Activated T-cell treated with anti-CD3 and anti-CD28 coated beads, Interleukin-2, amount 50 U/mL, for 24 hours (primary cell): ENCODE measurements at regions not wholly inside any gene's neighbourhood (a gene's known extent, or its start where the extent isn't known, plus 50 kb on each side); places are given as distances from the start of the nearest gene placed in this dataset.
"Not testable (repeated sequence)": the region's sequence is repeated elsewhere in the genome, so short reads cannot be mapped to it uniquely, and the experiment has no call there.

Source experiments
- DNase-seq: peaks from one replicate; pipeline ENCODE4 v3.0.0-alpha.2; 2020
- H3K27ac Mint-ChIP-seq: 2 replicates; pipeline ENCODE4 v1.8.0; 2020; ENCODE audit warnings: mild to moderate bottlenecking, mixed read lengths
- H3K27me3 Mint-ChIP-seq: 2 replicates; pipeline ENCODE4 v1.8.0; 2020; ENCODE audit warnings: mixed read lengths
- H3K36me3 Mint-ChIP-seq: 2 replicates; pipeline ENCODE4 v1.8.0; 2020; ENCODE audit warnings: low read depth, mixed read lengths
- H3K4me1 Mint-ChIP-seq: 2 replicates; pipeline ENCODE4 v1.8.0; 2020; ENCODE audit warnings: low read depth, mixed read lengths
- H3K4me3 Mint-ChIP-seq: 2 replicates; pipeline ENCODE4 v1.8.0; 2020; ENCODE audit warnings: mild to moderate bottlenecking, moderate library complexity, mixed read lengths
- H3K9me3 Mint-ChIP-seq: 2 replicates; pipeline ENCODE4 v1.8.0; 2020; ENCODE audit warnings: mixed read lengths

DNA sequence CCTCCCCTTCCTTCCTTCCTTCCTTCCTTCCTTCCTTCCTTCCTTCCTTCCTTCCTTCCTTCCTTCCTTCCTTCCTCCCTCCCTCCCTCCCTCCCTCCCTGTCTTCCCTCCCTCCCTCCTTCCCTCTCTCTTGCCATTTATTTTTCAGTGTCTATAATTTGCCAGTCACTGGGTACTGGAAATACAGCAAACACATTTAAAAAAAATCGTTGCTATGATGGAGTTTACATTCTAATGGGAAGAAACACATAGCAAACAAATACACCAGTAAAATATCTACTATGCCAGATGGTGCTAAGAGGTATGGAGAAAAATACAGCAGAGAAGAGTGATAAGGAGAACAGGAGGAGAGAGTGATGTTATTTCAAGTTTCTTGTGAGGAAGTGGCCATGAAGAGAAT lies 309.5 kb downstream of the CTH start:
- H3K27me3 Mint-ChIP-seq: no peaks in the 10 kb centered on the region
- no peak overlapping the region for H3K4me3 Mint-ChIP-seq
- H3K27ac Mint-ChIP-seq: no peak overlapping the region
- peaks cover 19% of the 10 kb centered on the region for H3K9me3 Mint-ChIP-seq
- no peaks in the 10 kb centered on the region for H3K4me1 Mint-ChIP-seq
- no peak for DNase-seq
- no peaks in the 10 kb centered on the region for H3K36me3 Mint-ChIP-seq

GRCh38 chr1:70727886-70728489 lies 316.9 kb downstream of the CTH start:
- no peaks in the 10 kb centered on the region for H3K4me1 Mint-ChIP-seq
- no peak overlapping the region for H3K4me3 Mint-ChIP-seq
- H3K9me3 Mint-ChIP-seq: peaks cover 29% of the 10 kb centered on the region
- DNase-seq: no peak
- H3K27me3 Mint-ChIP-seq: no peaks in the 10 kb centered on the region
- no peak overlapping the region for H3K27ac Mint-ChIP-seq
- no peaks in the 10 kb centered on the region for H3K36me3 Mint-ChIP-seq

DNA sequence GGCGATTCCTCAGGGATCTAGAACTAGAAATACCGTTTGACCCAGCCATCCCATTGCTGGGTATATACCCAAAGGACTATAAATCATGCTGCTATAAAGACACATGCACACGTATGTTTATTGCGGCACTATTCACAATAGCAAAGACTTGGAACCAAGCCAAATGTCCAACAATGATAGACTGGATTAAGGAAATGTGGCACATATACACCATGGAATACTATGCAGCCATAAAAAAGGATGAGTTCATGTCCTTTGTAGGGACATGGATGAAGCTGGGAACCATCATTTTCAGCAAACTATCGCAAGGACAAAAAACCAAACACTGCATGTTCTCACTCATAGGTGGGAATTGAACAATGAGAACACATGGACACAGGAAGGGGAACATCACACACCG lies 311.1 kb downstream of the PTGER3 start:
- not testable (repeated sequence) for H3K4me1 Mint-ChIP-seq, H3K36me3 Mint-ChIP-seq, H3K27me3 Mint-ChIP-seq

GRCh38 chr1:70737125-70737524 lies 310.5 kb downstream of the PTGER3 start:
- Mint-ChIP-seq H3K9me3 (peaks cover 2% of the 10 kb centered on the region), H3K27me3 (no peaks in the 10 kb centered on the region), H3K4me1 (no peaks in the 10 kb centered on the region), H3K36me3 (no peaks in the 10 kb centered on the region), H3K27ac (no peak overlapping the region), H3K4me3 (no peak overlapping the region)
- DNase-seq: no peak

More for the DNA sequence above, 311.1 kb downstream of the PTGER3 start:
- H3K4me3 Mint-ChIP-seq, H3K9me3 Mint-ChIP-seq, DNase-seq, H3K27ac Mint-ChIP-seq: not testable (repeated sequence)

DNA sequence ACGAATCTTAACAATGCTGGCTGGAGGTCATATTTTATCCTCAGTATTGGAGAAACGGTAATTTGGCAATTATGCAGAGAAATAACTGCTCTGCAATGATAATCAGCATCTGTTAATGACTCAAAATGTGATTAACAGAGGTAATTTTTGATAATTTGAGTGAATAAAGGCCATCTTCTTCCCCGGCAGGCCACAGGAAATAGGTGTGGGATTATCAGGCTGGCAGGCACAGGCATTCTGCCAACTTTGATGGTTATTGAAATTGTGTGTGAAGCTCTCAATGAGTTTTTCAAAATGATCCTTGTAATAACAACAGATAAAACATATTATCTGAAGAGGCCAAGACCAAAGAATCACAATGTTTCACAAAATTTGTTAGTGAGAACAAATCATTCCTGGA lies 309.0 kb downstream of the PTGER3 start:
- no peak for DNase-seq
- no peaks in the 10 kb centered on the region for H3K36me3 Mint-ChIP-seq
- no peak overlapping the region for H3K4me3 Mint-ChIP-seq
- no peak overlapping the region for H3K27ac Mint-ChIP-seq
- H3K4me1 Mint-ChIP-seq: no peaks in the 10 kb centered on the region
- H3K27me3 Mint-ChIP-seq: no peaks in the 10 kb centered on the region
- H3K9me3 Mint-ChIP-seq: peaks cover 9% of the 10 kb centered on the region

GRCh38 chr1:70745199-70745598 lies 302.4 kb downstream of the PTGER3 start:
- peaks cover 41% of the 10 kb centered on the region for H3K9me3 Mint-ChIP-seq
- no peaks in the 10 kb centered on the region for H3K27me3 Mint-ChIP-seq
- no peak overlapping the region for H3K27ac Mint-ChIP-seq
- DNase-seq: no peak
- H3K4me3 Mint-ChIP-seq: no peak overlapping the region
- no peaks in the 10 kb centered on the region for H3K4me1 Mint-ChIP-seq
- no peaks in the 10 kb centered on the region for H3K36me3 Mint-ChIP-seq

DNA sequence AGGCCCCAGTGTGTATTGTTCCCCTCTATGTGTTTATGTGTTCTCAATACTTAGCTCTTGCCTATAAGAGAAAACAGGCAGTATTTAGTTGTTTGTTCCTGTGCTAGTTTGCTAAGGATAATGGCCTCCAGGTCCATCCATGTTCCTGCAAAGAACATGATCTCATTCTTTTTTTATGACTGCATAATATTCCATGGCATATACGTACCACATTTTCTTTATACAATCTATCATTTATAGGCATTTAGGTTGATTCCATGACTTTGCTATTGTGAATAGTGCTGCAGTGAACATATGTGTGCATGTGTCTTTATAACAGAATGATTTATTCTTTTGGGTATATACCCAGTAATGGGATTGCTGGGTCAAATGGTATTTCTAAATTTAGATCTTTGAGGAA lies 301.6 kb downstream of the PTGER3 start:
- H3K27me3 Mint-ChIP-seq, H3K36me3 Mint-ChIP-seq, H3K4me1 Mint-ChIP-seq, H3K27ac Mint-ChIP-seq, H3K4me3 Mint-ChIP-seq, DNase-seq: not testable (repeated sequence)
- peaks cover 41% of the 10 kb centered on the region for H3K9me3 Mint-ChIP-seq

- not testable (repeated sequence) for H3K36me3 Mint-ChIP-seq, H3K27ac Mint-ChIP-seq, H3K4me1 Mint-ChIP-seq, DNase-seq, H3K4me3 Mint-ChIP-seq, H3K27me3 Mint-ChIP-seq
- peaks cover 41% of the 10 kb centered on the region for H3K9me3 Mint-ChIP-seq
Measured at GRCh38 chr1:70747123-70747522, 300.5 kb downstream of the PTGER3 start.

GRCh38 chr1:70751676-70752287 lies 295.8 kb downstream of the PTGER3 start:
- H3K4me1 Mint-ChIP-seq, H3K36me3 Mint-ChIP-seq, H3K27me3 Mint-ChIP-seq, H3K27ac Mint-ChIP-seq, H3K4me3 Mint-ChIP-seq, DNase-seq: not testable (repeated sequence)
- peaks cover 22% of the 10 kb centered on the region for H3K9me3 Mint-ChIP-seq

GRCh38 chr1:70754701-70755100 lies 292.9 kb downstream of the PTGER3 start:
- no peaks in the 10 kb centered on the region for H3K4me1 Mint-ChIP-seq
- no peak overlapping the region for H3K27ac Mint-ChIP-seq
- H3K36me3 Mint-ChIP-seq: no peaks in the 10 kb centered on the region
- DNase-seq: no peak
- no peaks in the 10 kb centered on the region for H3K27me3 Mint-ChIP-seq
- peaks cover 7% of the 10 kb centered on the region for H3K9me3 Mint-ChIP-seq
- H3K4me3 Mint-ChIP-seq: no peak overlapping the region

DNA sequence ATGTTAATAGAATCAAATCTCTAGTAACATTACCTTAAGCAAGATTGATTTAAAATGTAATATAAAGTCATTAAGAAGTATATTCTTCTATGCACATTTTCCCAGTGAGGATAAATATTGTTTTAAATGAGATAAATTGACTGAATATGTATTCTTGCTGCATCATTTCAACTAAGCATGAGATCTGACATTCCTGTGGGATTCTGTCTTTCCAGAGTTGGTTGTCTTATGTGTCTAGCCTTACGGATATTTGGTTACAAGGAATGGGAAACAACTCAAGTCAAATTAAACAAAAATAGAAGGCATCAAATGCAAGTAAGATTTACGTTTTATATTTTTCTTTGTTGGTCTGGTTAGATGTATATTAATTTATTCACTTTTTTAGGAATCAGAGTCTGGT lies 287.5 kb downstream of the PTGER3 start:
- Mint-ChIP-seq H3K9me3 (peaks cover 3% of the 10 kb centered on the region), H3K4me3 (no peak overlapping the region), H3K27me3 (no peaks in the 10 kb centered on the region), H3K27ac (no peak overlapping the region), H3K4me1 (no peaks in the 10 kb centered on the region), H3K36me3 (no peaks in the 10 kb centered on the region)
- no peak for DNase-seq

- no peaks in the 10 kb centered on the region for H3K36me3 Mint-ChIP-seq
- H3K27ac Mint-ChIP-seq: no peak overlapping the region
Measured at GRCh38 chr1:70762386-70762785, 285.2 kb downstream of the PTGER3 start.

DNA sequence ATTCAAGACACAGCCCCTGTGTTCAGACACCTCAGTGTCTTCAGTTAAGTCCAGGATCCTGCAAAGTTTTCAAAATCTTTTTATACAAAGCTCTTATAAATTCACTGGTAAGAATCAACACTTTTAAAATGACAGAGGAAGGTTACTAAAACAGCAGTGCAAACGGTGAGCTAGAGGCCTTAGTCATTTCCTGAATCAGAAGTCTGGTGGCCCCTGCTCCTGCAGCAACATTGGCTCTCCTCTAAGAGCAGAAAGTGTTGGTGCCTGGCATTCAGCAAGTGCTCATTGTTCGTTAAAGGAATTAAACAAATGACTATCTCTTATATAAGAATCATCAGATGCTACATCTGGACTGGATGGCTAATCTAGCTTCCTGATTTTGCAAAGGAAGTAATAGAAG lies 282.9 kb downstream of the PTGER3 start:
- H3K4me1 Mint-ChIP-seq: no peaks in the 10 kb centered on the region
- H3K27ac Mint-ChIP-seq: no peak overlapping the region
- no peak overlapping the region for H3K4me3 Mint-ChIP-seq
- no peak for DNase-seq
- H3K36me3 Mint-ChIP-seq: no peaks in the 10 kb centered on the region
- no peaks in the 10 kb centered on the region for H3K27me3 Mint-ChIP-seq
- no peaks in the 10 kb centered on the region for H3K9me3 Mint-ChIP-seq

More at GRCh38 chr1:70762386-70762785, 285.2 kb downstream of the PTGER3 start:
- Mint-ChIP-seq H3K4me3 (no peak overlapping the region), H3K27me3 (no peaks in the 10 kb centered on the region), H3K4me1 (no peaks in the 10 kb centered on the region), H3K9me3 (peaks cover 3% of the 10 kb centered on the region)
- no peak for DNase-seq

- Mint-ChIP-seq H3K27me3 (no peaks in the 10 kb centered on the region), H3K4me3 (no peak overlapping the region), H3K4me1 (no peaks in the 10 kb centered on the region), H3K36me3 (no peaks in the 10 kb centered on the region), H3K27ac (no peak overlapping the region), H3K9me3 (peaks cover 13% of the 10 kb centered on the region)
- DNase-seq: no peak
Measured at GRCh38 chr1:70767377-70767776, 280.2 kb downstream of the PTGER3 start.

- Mint-ChIP-seq H3K4me3 (no peak overlapping the region), H3K4me1 (no peaks in the 10 kb centered on the region), H3K27ac (no peak overlapping the region), H3K27me3 (no peaks in the 10 kb centered on the region), H3K36me3 (no peaks in the 10 kb centered on the region), H3K9me3 (peaks cover 18% of the 10 kb centered on the region)
- no peak for DNase-seq
Measured at GRCh38 chr1:70768216-70768615, 279.4 kb downstream of the PTGER3 start.
